BLaER1 (cell line): ENCODE measurements at regions not wholly inside any gene's neighbourhood (a gene's known extent, or its start where the extent isn't known, plus 50 kb on each side); places are given as distances from the start of the nearest gene placed in this dataset.

Experiments used
- H3K27ac ChIP-seq: shearing (Covaris generic); formaldehyde crosslinking; 2 replicates; pipeline ENCODE4 v1.8.1; 2022
- H3K27me3 ChIP-seq: shearing (Covaris generic); formaldehyde crosslinking; 2 replicates; pipeline ENCODE4 v1.8.1; 2022
- H3K36me3 ChIP-seq: shearing (Covaris generic); formaldehyde crosslinking; 2 replicates; pipeline ENCODE4 v1.8.1; 2022
- H3K4me1 ChIP-seq: shearing (Covaris generic); formaldehyde crosslinking; 2 replicates; pipeline ENCODE4 v1.8.1; 2022
- H3K4me2 ChIP-seq: shearing (Covaris generic); formaldehyde crosslinking; 2 replicates; pipeline ENCODE4 v1.8.1; 2022
- H3K4me3 ChIP-seq: shearing (Covaris generic); formaldehyde crosslinking; 2 replicates; pipeline ENCODE4 v1.8.1; 2022
- H3K9ac ChIP-seq: shearing (Covaris generic); formaldehyde crosslinking; 2 replicates; pipeline ENCODE4 v1.8.1; 2022
- H3K9me3 ChIP-seq: shearing (Covaris generic); formaldehyde crosslinking; 2 replicates; pipeline ENCODE4 v1.8.1; 2022
- H4K20me1 ChIP-seq: shearing (Covaris generic); formaldehyde crosslinking; 2 replicates; pipeline ENCODE4 v1.8.1; 2022
- Cebpa-rat ChIP-seq: shearing (Covaris generic); IDR thresholded peaks from 2 replicates; pipeline ENCODE4 v1.8.1; 2022

DNA sequence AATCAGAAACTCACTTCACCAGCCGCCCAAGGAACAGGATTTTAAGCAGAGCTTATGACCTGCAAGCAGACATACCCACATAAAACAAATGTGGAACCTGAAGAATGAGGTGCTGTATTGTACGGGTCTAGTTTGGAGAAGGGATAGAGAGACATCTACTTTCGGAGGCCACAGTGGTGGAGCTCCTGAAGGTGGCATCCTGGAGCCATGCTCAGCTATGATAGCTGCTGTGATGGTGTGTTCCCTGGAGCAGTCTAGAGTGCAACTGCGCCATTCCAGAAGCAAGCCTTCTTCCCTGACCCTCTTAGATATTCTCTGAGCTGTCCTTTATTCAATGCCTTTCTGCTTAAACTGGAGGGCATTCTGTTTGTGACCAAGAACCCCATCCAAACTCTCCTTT lies 402.6 kb downstream of the FUT8 start:
- no peaks in the 10 kb centered on the region for H3K27me3 ChIP-seq
- H3K9me3 ChIP-seq, result no peaks in the 10 kb centered on the region
- H3K4me1 ChIP-seq, result no peaks in the 10 kb centered on the region
- H3K4me3 ChIP-seq, result no peak overlapping the region
- no peaks in the 10 kb centered on the region for H3K36me3 ChIP-seq
- no peak overlapping the region for H3K27ac ChIP-seq
- no peaks in the 10 kb centered on the region for H4K20me1 ChIP-seq
- TF ChIP-seq Cebpa-rat, result no peak
- no peak overlapping the region for H3K4me2 ChIP-seq
- H3K9ac ChIP-seq, result no peak overlapping the region

DNA sequence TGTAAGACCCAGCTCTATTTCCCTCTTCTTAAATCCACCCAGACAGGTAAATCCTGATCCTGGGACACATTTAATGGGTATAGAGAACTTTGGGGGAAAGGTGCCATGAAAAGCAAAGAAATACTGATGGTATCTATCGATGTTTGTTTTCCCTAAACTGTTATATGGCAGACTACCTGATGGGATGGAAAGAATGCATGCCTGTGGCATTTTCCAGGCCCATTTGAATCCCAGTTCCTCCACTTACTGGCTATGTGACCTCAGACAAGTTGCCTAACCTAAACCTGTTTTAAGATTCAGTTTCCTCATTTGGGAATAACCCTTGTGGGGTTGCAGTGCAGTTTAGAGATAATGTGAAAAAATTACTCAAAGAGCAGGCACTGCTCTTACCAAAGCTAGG lies 404.5 kb downstream of the FUT8 start:
- H3K4me3 ChIP-seq, result no peak overlapping the region
- no peaks in the 10 kb centered on the region for H3K9me3 ChIP-seq
- no peaks in the 10 kb centered on the region for H3K27me3 ChIP-seq
- no peak overlapping the region for H3K9ac ChIP-seq
- H3K36me3 ChIP-seq, result no peaks in the 10 kb centered on the region
- no peaks in the 10 kb centered on the region for H3K4me1 ChIP-seq
- no peak overlapping the region for H3K4me2 ChIP-seq
- no peak for TF ChIP-seq Cebpa-rat
- no peak overlapping the region for H3K27ac ChIP-seq
- no peaks in the 10 kb centered on the region for H4K20me1 ChIP-seq

DNA sequence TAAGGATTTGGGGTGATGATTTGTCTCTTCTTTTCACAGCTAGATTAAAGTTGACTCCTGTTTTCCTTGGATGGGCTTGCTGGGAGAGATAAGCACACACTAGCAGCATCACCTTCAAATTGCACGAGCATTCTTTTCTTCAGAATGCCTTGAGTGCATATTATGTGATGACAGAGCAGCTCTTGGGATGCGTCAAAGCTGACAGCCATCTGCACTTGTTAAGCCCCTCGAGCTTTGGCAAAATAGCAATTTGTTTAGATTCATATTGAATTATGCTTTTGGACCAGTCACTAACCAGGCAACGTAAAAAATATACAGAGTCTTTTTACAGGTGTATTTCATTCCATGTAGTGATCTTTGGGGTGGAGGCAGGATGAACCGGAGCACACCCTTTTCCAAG lies 407.0 kb downstream of the FUT8 start:
- no peak overlapping the region for H3K4me2 ChIP-seq
- H3K4me1 ChIP-seq, result no peaks in the 10 kb centered on the region
- no peak overlapping the region for H3K9ac ChIP-seq
- no peak for TF ChIP-seq Cebpa-rat
- no peaks in the 10 kb centered on the region for H3K27me3 ChIP-seq
- no peaks in the 10 kb centered on the region for H3K9me3 ChIP-seq
- H4K20me1 ChIP-seq, result no peaks in the 10 kb centered on the region
- H3K36me3 ChIP-seq, result no peaks in the 10 kb centered on the region
- no peak overlapping the region for H3K27ac ChIP-seq
- no peak overlapping the region for H3K4me3 ChIP-seq

DNA sequence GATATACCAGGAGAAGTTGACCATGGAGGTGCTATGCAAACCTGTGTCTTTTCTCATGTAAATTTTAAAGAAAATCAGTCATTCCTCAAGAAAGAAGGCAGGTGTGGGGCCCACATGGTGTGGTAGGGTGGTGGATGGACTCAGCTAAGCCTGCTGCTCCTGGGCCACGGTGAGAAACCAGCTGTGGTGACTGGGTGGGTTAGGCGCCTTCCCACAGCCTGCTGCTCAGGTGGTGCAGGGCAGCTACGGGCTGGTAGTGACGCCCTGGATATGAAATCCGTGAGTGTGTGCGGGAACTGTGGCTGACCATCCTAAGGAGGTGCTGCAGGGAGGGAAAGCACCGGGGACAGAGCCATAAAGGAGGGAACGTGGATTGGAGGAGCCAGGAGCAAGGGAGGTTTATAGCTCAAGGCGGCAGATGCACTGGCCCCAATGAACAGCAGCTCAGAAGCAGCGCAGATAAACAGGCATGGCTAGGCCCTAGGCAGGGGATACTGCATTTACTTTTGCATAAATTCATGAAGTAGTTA lies 408.8 kb downstream of the FUT8 start:
- H3K27ac ChIP-seq, result no peak overlapping the region
- H3K36me3 ChIP-seq, result no peaks in the 10 kb centered on the region
- no peak for TF ChIP-seq Cebpa-rat
- H3K9me3 ChIP-seq, result no peaks in the 10 kb centered on the region
- H3K4me1 ChIP-seq, result no peaks in the 10 kb centered on the region
- no peak overlapping the region for H3K9ac ChIP-seq
- no peaks in the 10 kb centered on the region for H3K27me3 ChIP-seq
- H3K4me3 ChIP-seq, result no peak overlapping the region
- no peaks in the 10 kb centered on the region for H4K20me1 ChIP-seq
- H3K4me2 ChIP-seq, result no peak overlapping the region

DNA sequence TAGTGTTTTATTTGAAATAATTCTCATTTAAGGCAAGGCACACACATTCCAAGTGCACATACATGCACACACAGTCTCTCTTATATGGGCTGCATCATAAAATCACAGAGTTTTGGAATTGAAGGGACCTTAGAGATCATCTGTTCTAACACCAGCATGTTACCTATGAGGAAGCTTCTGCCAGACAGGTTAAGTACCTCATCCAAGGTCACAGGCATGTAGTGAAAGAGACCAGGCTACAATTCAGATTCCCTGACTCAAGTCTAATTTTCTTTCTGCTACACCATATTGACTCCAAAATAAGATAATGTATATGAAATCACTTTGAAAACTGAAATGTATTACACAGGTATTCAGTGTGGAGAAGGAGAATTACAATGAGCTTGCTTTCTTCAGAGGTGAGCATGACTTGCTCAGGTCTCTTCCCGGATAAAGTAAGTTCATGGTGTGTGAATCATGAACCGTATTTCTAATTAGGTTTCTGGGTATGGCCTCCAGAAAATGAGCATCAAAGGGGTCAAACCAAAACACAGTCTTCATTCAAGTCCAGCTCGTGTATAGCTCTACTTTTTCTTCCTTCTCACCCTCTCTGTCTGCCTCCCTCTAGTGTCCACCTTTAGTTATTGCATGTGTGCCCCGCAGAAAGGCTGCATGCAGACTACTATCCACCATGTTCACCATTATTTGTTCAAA lies 411.9 kb downstream of the FUT8 start:
- no peaks in the 10 kb centered on the region for H4K20me1 ChIP-seq
- no peak overlapping the region for H3K9ac ChIP-seq
- no peak overlapping the region for H3K27ac ChIP-seq
- H3K4me2 ChIP-seq, result no peak overlapping the region
- no peaks in the 10 kb centered on the region for H3K36me3 ChIP-seq
- H3K4me1 ChIP-seq, result no peaks in the 10 kb centered on the region
- TF ChIP-seq Cebpa-rat, result no peak
- no peaks in the 10 kb centered on the region for H3K27me3 ChIP-seq
- no peak overlapping the region for H3K4me3 ChIP-seq
- H3K9me3 ChIP-seq, result no peaks in the 10 kb centered on the region

DNA sequence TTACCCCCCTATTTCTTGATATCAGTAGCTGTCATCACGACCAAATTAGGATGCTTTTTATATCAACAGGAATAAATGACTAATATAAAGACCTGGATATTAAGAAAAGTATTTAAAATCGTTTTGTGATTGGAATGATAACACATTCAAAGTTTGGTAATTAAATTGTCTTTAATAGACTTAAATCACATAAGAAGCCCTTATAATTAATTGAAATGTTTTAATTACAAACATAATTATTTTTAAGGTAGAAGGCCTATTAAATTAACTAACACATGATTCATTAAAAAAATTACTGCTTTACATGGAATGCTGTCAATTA lies 412.4 kb downstream of the FUT8 start:
- Histone ChIP-seq H3K36me3 (no peaks in the 10 kb centered on the region), H3K9me3 (no peaks in the 10 kb centered on the region), H4K20me1 (no peaks in the 10 kb centered on the region), H3K4me3 (no peak overlapping the region), H3K27ac (no peak overlapping the region), H3K4me1 (no peaks in the 10 kb centered on the region), H3K4me2 (no peak overlapping the region), H3K9ac (no peak overlapping the region), H3K27me3 (no peaks in the 10 kb centered on the region)
- TF ChIP-seq Cebpa-rat, result no peak

DNA sequence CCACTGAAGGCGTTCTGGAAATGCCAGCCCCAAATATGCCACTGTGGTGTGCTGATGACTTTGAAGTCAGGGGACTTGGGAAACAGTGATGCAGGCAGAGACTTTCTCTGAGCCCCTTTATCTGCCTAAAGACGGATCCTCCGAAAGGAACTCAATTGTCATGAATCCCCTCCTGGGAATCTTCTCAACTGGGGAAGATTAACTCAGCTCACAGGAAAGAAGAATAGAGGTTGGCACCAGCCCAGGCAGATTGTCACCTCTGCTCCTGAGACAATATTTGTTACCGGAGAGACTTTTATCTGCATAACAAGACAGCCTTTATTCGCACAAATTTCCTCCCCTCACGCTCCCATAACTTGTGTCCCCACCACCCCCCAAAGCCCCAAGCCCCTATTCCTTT lies 414.4 kb downstream of the FUT8 start:
- no peak overlapping the region for H3K9ac ChIP-seq
- H3K4me3 ChIP-seq, result no peak overlapping the region
- no peak for TF ChIP-seq Cebpa-rat
- H3K27me3 ChIP-seq, result no peaks in the 10 kb centered on the region
- no peak overlapping the region for H3K27ac ChIP-seq
- H3K9me3 ChIP-seq, result no peaks in the 10 kb centered on the region
- H4K20me1 ChIP-seq, result no peaks in the 10 kb centered on the region
- no peaks in the 10 kb centered on the region for H3K4me1 ChIP-seq
- no peaks in the 10 kb centered on the region for H3K36me3 ChIP-seq
- H3K4me2 ChIP-seq, result no peak overlapping the region

DNA sequence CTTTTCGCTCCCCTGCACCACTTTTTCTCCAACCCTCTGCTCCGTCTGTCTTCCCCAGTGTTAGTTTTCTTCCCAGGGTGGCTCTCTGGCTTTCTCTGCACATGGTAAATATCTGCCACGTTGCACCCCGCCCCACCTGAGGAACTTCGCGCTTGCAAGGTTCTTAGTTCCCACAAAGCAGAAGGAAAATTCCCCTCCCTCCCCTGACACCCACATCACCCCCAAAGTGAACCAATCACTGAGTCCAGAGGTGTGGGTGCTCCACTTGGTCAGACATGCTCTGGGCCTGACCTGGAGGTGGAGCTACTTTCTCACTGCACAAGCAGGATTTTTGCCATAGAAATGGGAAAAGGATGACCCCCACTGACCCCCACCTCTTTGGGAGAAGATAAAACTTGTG lies 415.0 kb downstream of the FUT8 start:
- TF ChIP-seq Cebpa-rat, result no peak
- Histone ChIP-seq H3K27me3 (no peaks in the 10 kb centered on the region), H3K9ac (no peak overlapping the region), H3K36me3 (no peaks in the 10 kb centered on the region), H4K20me1 (no peaks in the 10 kb centered on the region), H3K4me2 (no peak overlapping the region), H3K27ac (no peak overlapping the region), H3K9me3 (no peaks in the 10 kb centered on the region), H3K4me3 (no peak overlapping the region), H3K4me1 (no peaks in the 10 kb centered on the region)

DNA sequence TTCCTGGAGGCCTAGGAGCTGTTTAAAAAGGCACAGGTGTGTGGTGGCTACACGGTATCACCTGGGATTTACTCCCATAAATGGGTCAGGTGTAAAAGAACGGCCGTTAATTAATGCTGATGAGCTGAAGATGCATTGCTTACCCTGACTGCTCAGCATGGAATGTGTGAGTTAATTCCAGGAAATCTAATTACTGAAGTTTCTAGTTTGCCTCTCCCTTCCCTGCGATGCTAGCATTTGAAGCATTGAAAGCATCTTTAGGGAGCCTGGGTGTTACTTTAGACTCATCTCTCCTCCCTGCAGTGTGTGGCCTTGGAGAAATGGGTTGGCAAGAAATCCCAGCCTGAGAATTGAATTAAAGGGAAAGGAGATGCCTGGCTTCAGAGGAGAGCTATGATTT lies 415.9 kb downstream of the FUT8 start:
- H3K9me3 ChIP-seq, result no peaks in the 10 kb centered on the region

DNA sequence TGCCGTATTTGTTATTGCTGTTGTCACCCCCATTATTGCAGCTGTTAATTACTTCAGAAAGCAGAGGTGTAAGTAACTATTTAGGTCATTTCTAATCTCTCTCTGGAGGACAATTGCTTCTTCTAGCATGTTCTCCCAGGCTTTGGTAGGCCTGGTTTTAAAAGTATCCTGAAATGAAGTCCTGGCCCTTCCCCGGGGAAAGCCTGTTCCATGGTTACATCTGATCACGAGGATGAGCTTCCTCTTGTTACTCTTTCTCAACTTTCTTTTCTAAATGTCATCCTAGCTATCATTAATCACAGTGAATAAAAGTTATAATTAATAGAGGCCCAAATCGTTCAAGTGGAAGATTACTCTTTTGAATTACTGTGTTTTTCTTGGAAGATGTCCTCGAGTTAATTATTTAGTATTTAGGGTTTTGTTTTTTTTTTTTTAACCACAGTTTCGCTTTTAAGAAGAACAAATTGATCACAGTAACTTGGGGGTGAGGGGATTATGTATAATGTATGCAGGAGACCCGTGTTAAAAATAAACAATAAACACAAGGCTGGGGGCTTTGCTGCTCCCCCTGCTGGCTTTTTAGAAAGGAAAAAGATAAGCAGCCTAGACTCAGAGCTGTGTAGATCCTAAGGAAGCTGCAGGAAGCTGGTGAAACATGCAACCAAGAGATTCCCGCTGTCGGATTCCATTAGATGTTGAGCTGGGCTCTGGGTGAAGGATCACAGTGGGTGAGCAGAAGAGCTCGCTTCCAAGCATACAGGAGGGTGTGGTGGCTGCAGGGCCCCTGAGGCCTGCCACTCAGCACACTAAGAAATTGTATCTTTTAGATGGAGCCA lies 420.1 kb downstream of the FUT8 start:
- Histone ChIP-seq H3K9ac (no peak overlapping the region), H4K20me1 (no peaks in the 10 kb centered on the region), H3K4me1 (no peaks in the 10 kb centered on the region), H3K36me3 (no peaks in the 10 kb centered on the region), H3K9me3 (no peaks in the 10 kb centered on the region), H3K27me3 (no peaks in the 10 kb centered on the region), H3K4me3 (no peak overlapping the region), H3K27ac (no peak overlapping the region), H3K4me2 (no peak overlapping the region)
- no peak for TF ChIP-seq Cebpa-rat

More for the DNA sequence above, 415.9 kb downstream of the FUT8 start:
- H3K9ac ChIP-seq, result no peak overlapping the region
- H3K4me1 ChIP-seq, result no peaks in the 10 kb centered on the region
- H3K36me3 ChIP-seq, result no peaks in the 10 kb centered on the region
- H3K4me3 ChIP-seq, result no peak overlapping the region
- H3K4me2 ChIP-seq, result no peak overlapping the region
- no peaks in the 10 kb centered on the region for H3K27me3 ChIP-seq
- no peak for TF ChIP-seq Cebpa-rat
- H4K20me1 ChIP-seq, result no peaks in the 10 kb centered on the region
- no peak overlapping the region for H3K27ac ChIP-seq
